ENCODE measurements at regions not wholly inside any gene's neighbourhood (a gene's known extent, or its start where the extent isn't known, plus 50 kb on each side); places are given as distances from the start of the nearest gene placed in this dataset.

DNA sequence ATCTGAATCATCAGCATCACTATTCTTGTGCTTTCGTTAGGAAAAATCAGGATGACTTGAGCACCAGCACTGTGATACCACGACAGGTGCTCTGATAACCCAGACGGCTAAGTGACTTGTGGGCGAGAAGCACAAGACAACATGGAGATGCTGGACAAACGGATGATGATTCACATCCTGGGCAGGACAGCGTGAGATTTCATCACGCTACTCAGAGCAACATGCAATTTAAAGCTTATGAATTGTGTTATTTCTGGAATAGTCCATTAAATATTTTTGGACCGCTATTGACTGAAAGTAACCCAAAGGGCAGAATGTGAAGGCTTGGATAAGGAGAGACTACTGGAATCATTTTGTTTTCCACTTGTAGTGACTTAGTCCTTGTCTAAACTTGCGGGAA, 114.8 kb upstream of the DAPK1 start:
- Histone ChIP-seq H3K56ac (replicated peaks; ENCODE audit: insufficient read length, low read depth, low read length) (no peak overlapping the region), H4K8ac (ENCODE audit: extremely low read depth, insufficient read depth, low read length) (no peak overlapping the region), H2BK15ac (ENCODE audit: low read length) (no peak overlapping the region), H2BK5ac (ENCODE audit: low read depth, low read length) (peak overlapping the region; percentile 68; the same call in 1 of the 2 replicates), H2AFZ (ENCODE audit: low read length) (no peak overlapping the region), H4K5ac (ENCODE audit: insufficient read length, low read depth, low read length) (no peak overlapping the region), H4K91ac (replicated peaks; ENCODE audit: insufficient read length, low read length) (no peak overlapping the region), H4K20me1 (replicated peaks in 1 of 2; ENCODE audit: control insufficient read depth in 1 of 2, insufficient read depth in 2 of 2, low read length in 2 of 2) (no peaks in the 10 kb centered on the region), H2AK5ac (ENCODE audit: low read depth, low read length) (peak overlapping the region; percentile 67; the same call in 1 of the 2 replicates), H3K9me3 (ENCODE audit: insufficient read depth in 2 of 2, low read depth in 1 of 2, low read length in 1 of 2) (no peaks in the 10 kb centered on the region), H3K14ac (ENCODE audit: insufficient read length) (no peak overlapping the region), H3K27me3 (replicated peaks in 1 of 4; ENCODE audit: control insufficient read depth in 3 of 4, extremely low read depth in 1 of 4, insufficient read depth in 3 of 4, low read length in 3 of 4) (no peaks in the 10 kb centered on the region), H3K79me2 (ENCODE audit: control insufficient read depth in 1 of 2, insufficient read depth in 2 of 2, low read length in 2 of 2) (no peaks in the 10 kb centered on the region), H2BK20ac (ENCODE audit: low read length) (no peak overlapping the region; the same call in 1 of the 2 replicates), H3K4me2 (ENCODE audit: insufficient read depth in 1 of 2, low read depth in 2 of 2, low read length in 2 of 2) (no peak overlapping the region), H2BK120ac (replicated peaks; ENCODE audit: low read depth, low read length) (no peak overlapping the region), H3K9ac (replicated peaks in 1 of 4; ENCODE audit: extremely low read depth in 1 of 4, low read depth in 3 of 4, low read length in 3 of 4) (no peak overlapping the region), H3K23me2 (ENCODE audit: low read depth, low read length) (no peaks in the 10 kb centered on the region), H3K79me1 (ENCODE audit: low read depth, low read length) (no peaks in the 10 kb centered on the region), H3K27ac (ENCODE audit: low read depth, low read length) (no peak overlapping the region), H3K23ac (ENCODE audit: insufficient read length) (no peak overlapping the region), H3K36me3 (ENCODE audit: control insufficient read depth in 2 of 4, insufficient read depth in 4 of 4, low read length in 3 of 4) (no peaks in the 10 kb centered on the region; a peak in 1 of 8 replicates), H3K4ac (replicated peaks; ENCODE audit: insufficient read length, low read depth, low read length) (no peak overlapping the region), H3K4me3 (ENCODE audit: extremely low read depth in 1 of 4, insufficient read depth in 2 of 4, low read depth in 3 of 4, low read length in 4 of 4) (no peak overlapping the region), H2BK12ac (ENCODE audit: low read depth, low read length) (peak overlapping the region; percentile 75), H3K18ac (ENCODE audit: extremely low read depth, low read length) (no peak overlapping the region), H3K4me1 (replicated peaks in 1 of 4; ENCODE audit: control insufficient read depth in 3 of 4, insufficient read depth in 4 of 4, low read length in 3 of 4) (peaks cover 0 to 4% (median 1%) of the 10 kb centered on the region in 4 experiments; a peak in 3 of 7 replicates)
- CTCF ChIA-PET (ENCODE audit: partially characterized antibody), result interaction anchor here (0.7 kb wide), 1 partner anchor 1096 kb away, joined by 3 read pairs; no protein-coding TSS in a partner anchor
- no peak for FAIRE-seq
- WGBS, 2 experiments (ENCODE audit: extremely low coverage in 1 of 2, insufficient coverage in 1 of 2, insufficient read length in 1 of 2, insufficient replicate concordance in 2 of 2, low coverage in 1 of 2, low lambda C conversion rate in 2 of 2, missing lambda C conversion rate in 1 of 2), result 88% methylated on average over 9 of the region's 9 CpGs; no CpG with 5 or more reads in 1 of the 2 experiments
- DNase-seq (ENCODE audit: low read depth in 1 of 2, low spot score in 2 of 2), result no peak
- POLR2A ChIA-PET (ENCODE audit: partially characterized antibody), result interaction anchor here (0.7 kb wide), 1 partner anchor 24 kb away, joined by 3 read pairs; no protein-coding TSS in a partner anchor
- TF ChIP-seq NANOG (IDR thresholded peaks at IDR 0.05; ENCODE audit: insufficient read depth, low read depth, low read length, poor library complexity, severe bottlenecking) (no peak), EZH2 (IDR thresholded peaks at IDR 0.05; ENCODE audit: low read depth, low read length, severe bottlenecking) (no peak), CHD1 (IDR thresholded peaks at IDR 0.05; ENCODE audit: low read depth, low read length) (no peak), TAF7 (optimal IDR thresholded peaks at IDR 0.05; ENCODE audit: borderline replicate concordance, low read depth, low read length) (no peak), KDM5A (IDR thresholded peaks at IDR 0.05; ENCODE audit: low read length) (no peak), RAD21 (IDR thresholded peaks at IDR 0.05 in 1 of 2, conservative IDR thresholded peaks at IDR 0.05 in 1 of 2; ENCODE audit: low read depth in 2 of 2, low read length in 2 of 2) (no peak), ZNF274 (IDR thresholded peaks at IDR 0.05; ENCODE audit: borderline replicate concordance, extremely low read depth, low read length) (no peak), SIN3A (conservative IDR thresholded peaks at IDR 0.05 in 1 of 2, IDR thresholded peaks at IDR 0.05 in 1 of 2; ENCODE audit: low read depth in 1 of 2, low read length in 2 of 2) (no peak), BRCA1 (IDR thresholded peaks at IDR 0.05; ENCODE audit: low read depth, low read length) (no peak), SP1 (IDR thresholded peaks at IDR 0.05; ENCODE audit: low read depth, low read length) (no peak)
- TF ChIP-seq, protein P1, sequence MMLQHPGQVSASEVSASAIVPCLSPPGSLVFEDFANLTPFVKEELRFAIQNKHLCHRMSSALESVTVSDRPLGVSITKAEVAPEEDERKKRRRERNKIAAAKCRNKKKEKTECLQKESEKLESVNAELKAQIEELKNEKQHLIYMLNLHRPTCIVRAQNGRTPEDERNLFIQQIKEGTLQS (IDR thresholded peaks at IDR 0.05; ENCODE audit: insufficient read depth, low read depth, low read length), result no peak
